Amniotic stem cell (primary cell): ENCODE measurements at regions not wholly inside any gene's neighbourhood (a gene's known extent, or its start where the extent isn't known, plus 50 kb on each side); places are given as distances from the start of the nearest gene placed in this dataset.
"Not testable (repeated sequence)": the region's sequence is repeated elsewhere in the genome, so short reads cannot be mapped to it uniquely, and the experiment has no call there.

ENCODE experiments used
- DNase-seq: peaks from one replicate; lab custom pipeline; 2025; lab: John Stamatoyannopoulos, UW

DNA sequence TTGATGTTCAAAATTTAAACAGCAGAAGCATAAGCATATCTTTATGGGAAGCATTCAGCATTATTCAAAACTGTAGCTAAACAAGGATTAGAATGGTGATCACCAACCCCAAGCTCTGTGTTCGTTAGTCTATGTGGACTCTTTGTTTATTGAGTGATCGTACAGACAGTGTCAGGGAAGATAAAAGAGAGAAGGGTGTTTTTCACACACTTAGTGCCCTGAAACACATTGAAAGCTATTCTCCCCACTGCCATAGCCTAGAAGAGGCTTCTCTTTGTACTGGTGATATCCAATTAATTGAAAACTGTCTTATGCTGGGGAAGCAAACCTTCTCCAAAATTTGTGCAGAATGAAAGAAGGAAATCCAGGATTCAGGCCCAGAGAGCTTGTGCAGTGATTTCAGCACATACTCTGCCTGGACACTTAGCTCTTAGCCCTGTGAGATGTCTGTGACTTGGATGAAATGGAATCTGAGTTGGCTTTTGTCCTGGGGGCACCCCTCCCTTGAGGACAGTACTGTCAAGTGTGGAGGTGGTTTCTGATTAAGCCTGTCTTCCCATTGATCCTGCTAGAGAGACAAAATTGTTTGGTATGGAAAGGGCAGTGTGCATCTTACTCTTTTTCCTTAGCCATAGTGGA is 125.7 kb upstream of the MTHFD1L start:
- no peak for DNase-seq

DNA sequence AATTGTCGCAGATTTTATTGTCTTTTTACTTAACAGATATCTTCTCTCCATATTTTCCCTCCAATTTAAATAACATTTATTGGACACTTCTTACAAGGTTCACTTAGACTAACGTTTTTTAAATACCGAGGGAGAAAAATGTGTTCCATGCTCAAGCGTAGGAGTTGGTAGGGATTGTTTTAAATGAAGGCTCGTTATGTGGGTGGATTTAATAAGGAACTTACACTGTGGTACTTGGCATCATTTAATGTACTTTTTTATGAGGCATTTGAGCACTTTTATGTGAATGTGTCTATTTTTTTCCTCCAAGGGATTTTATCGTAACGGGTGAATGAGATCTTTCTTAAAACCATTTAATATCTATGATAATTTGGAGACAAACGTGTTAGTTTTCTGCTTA is 125.0 kb upstream of the MTHFD1L start:
- no peak for DNase-seq

DNA sequence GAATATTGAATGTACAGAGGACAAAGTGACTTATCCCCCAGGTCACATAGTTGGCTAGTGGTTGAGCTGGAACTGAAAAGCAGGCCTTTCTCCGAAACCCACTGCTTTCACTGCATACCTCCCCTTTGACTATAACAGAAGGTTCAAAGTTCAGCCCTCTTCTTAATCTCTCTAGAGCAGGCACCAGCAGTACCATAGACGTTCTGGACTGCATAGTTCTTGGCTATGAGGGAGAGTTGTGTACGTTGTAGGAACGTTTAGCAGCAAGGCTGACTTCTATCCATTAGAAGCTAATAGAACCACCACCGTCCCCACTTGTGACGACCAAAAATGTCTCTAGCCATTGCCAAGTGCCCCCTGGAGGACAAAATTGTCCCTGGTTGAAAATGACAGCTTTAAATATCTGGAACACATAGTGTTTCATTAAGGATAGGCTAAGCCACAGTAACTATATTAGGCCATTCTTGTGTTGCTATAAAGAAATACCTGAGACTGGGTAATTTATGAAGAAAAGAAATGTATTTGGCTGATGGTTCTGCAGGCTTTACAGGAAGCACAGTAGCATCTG is 123.8 kb upstream of the MTHFD1L start:
- DNase-seq: no peak

DNA sequence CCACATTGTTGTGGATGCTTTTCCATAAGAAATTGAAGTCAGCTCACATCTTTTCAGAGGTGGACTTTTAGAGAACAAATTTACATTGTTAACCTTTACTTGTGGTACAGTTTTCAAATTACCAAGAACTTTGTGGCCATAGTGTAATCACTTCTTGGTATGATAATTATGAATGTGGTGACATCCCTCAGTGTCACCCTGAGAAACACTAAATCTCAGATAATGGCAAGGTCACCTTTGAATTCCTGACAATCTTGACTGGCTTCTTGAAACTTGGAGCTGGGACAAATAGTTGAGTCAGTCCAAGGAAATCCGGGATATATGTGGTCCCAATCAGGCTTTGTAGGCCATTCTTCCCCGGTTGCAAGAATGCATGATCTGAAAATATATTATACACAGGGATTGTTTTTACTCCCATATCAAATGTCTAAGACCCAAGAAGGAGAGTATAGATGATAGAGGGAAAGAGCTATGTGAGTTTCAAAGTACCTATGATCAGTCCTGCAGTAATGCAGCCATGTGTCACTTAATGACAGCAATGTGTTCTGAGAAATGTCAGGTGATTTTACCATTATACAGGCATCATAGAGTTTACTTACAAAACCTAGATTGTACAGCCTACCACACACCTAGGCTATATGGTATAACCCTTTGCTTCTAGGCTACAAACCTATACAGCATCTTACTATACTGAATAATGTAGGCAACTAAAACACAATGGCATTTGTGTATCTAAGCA is 120.8 kb upstream of the MTHFD1L start:
- no peak for DNase-seq

DNA sequence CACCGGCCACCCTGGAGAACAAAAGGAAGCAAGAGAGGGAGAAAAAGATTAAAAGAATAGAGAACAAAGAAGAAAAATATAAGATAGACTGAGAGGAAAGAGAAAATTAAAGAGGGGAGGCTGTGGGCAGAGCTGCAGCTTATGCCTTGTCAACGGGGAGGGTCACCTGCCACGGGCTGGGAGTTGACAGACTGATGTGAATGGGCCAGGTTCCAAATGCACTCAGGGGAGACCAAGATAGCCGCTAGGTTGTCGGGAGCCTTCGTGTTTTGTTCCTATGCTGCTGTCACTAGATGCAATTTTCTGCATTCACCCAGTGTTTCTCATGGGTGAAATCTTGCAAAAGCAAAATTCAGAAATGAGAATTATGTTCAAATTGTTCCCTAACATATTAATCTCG is 119.6 kb upstream of the MTHFD1L start:
- DNase-seq: no peak

DNA sequence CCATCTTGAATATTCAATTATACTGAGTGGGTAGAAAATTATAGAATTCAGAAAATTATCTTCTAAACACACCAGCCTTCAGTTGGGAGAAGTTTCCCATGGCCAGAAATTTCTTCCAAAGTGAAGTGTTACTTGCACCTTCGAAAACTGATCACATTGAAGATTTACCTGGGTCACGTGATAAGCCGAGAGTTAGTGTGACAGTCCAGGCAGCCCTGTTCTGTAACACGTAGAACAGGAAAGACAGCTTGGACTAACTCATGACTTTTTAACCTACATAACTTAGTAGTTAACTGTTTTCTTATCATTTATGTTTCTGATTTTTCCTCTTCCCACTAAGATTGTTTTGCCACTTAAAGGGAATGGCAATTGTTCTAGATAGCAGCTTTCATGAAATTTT is 118.3 kb upstream of the MTHFD1L start:
- DNase-seq: no peak

DNA sequence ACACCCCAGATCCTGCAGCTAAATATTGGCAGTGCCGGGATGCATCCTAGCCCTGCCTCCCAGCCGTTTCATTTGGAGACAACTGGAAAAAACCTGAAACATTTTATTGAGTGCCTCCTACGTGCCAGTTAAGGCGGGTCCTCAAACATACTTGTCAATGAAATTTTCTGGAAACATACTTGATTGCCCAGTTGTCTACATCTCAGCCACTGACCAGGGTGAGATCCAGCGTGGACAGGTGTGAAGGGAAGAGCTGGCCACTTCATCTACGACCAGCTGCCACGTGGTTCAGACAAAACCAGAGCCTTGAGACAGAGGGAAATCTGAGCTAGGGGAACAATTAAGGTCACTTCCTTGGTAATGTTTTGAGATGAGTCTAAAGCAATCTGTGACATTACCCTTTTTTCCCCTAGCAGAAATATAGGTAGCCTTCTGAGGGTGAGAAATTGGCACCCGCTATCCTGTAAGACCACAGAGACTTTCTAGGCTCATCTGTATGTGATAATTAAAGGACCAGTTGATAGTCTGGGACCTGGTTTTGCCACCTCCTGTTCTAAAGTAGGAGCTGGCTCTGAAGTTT is 116.3 kb upstream of the MTHFD1L start:
- DNase-seq: no peak

DNA sequence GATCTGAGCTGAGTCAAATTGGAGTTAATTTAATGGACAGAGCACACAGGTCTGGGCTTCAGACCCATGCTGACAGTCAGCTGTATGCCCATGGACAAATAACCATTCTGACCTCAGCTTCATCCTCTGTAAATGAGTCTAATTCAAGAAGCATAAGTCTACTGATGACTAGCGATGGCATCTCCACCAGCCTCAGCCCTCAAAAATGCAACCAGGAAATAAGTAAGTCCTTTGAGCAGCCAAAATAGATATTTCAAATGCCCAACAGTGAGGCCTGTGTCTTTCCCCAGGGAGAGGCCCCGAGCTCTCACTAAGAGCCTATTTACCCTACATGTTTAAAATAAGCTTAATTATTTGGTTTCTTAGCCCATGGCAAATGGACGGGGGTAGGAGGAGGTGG is 114.2 kb upstream of the MTHFD1L start:
- no peak for DNase-seq

DNA sequence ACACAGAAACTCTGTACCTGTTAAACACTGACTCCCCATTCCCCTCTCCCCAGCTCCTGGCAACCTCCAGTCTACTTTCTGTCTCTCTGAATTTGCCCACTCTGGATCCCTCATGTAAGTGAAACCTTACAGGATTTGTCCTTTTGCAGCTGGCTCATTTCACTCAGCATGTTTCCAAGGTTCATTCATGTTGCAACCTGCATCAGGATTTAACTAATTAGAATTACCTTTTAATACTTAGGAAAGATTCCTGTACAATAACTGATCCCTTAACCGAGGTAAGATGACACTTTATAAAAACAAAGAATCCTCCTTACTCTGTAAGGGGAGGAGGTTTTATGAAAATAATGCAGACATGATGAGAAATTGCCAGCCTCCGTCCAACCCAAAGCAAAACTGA is 113.1 kb upstream of the MTHFD1L start:
- DNase-seq: no peak

DNA sequence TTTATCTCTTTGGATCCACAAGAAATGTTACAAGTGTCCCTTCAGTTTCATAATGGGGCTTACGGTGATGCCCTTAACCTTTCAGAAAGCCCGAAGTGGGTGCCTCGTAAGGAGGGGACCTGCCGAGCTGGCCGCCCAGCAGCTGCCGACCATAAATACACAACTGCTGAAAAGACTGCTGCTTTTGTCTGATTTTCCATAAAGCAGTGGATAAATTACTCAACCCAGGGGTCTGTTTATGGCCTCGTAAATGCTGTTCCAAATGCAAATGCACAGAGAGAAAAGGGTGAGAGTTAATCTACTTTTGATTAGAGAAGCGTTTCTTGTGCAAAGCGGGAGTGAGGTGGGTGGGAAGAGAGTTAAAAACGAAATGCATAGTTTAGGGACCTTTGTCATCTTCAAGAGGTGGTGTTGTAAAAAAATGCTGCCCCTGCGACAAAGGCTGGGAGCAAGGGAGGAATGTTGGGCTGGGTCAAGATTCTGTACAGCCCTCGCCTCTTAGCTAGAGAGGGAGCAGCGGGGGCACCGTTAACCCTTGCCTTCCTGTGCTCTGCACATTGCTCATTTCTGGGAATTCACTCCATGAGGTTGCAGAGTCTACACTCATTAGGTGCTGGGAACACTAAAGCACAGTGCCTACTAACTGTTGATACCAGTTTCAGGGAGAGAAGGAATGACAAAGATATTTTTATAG is 112.0 kb upstream of the MTHFD1L start:
- no peak for DNase-seq

DNA sequence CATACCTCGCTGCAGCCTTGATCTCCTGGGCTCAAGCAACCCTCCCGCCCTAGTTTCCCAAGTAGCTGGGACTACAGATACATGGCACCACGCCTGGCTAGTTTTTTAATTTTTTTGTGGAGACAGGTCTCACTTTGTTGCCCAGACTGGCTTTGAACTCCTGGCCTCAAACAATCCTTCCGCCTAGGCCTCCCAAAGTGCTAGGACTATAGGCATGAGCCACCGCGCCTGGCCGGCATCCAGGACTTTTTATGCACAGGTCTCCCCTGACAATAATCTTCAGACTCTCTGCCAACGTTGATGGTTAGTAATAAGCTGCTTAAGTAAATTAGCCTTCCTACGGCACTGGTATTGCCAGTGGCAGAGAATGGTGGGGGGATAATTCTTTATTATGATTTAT is 110.5 kb upstream of the MTHFD1L start:
- no peak for DNase-seq

DNA sequence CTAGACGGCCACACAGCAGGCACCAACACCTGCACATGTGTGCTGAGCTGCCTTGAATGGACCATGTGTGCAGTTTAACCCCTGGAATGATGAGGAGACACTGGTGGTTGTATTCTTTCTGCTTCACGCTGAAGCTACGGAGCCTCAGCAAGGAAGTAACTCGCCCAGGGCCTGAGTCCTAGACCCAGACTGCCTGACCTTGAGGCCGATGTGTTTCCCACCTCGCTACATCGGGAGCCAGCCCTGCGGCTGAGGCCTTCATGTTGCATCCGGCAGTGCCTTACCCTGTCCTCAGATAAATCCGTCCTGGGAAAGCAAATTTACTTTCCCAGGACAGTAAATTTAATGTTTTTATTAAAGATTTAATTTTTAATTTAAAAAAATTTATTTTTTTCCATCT is 110.0 kb upstream of the MTHFD1L start:
- DNase-seq: no peak

DNA sequence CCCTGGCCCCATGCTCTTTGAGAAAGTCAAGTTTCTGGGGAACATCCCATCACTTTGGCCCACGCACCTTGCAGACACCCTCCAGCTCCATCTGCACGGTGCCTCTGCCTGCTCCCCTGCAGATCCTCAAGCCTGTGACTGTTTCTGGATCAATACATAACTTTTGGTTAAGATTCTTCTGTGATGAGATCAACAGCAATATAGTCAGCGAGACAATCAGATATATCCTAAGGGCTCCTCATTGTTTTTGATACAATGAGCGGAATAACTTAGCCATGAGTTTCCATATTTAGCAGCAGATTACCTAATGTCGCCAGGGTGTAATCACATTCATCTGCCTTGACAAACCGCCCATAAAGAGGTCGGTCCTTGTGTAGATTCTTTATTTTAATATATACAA is 109.3 kb upstream of the MTHFD1L start:
- no peak for DNase-seq

DNA sequence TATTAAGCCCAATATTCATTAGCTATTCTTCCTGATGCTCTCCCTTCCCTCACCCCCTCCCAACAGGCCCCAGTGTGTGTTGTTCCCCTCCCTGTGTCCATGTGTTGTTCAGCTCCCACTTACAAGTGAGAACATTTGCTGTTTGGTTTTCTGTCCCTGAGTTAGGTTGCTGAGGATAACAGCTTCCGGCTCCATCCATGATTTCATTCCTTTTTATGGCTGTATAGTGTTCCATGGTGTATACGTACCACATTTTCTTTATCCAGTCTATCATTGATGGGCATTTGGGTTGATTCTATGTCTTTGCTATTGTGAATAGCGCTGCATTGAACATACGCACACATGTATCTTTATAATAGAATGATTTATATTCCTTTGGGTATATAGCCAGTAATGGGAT is 107.7 kb upstream of the MTHFD1L start:
- DNase-seq: not testable (repeated sequence)

DNA sequence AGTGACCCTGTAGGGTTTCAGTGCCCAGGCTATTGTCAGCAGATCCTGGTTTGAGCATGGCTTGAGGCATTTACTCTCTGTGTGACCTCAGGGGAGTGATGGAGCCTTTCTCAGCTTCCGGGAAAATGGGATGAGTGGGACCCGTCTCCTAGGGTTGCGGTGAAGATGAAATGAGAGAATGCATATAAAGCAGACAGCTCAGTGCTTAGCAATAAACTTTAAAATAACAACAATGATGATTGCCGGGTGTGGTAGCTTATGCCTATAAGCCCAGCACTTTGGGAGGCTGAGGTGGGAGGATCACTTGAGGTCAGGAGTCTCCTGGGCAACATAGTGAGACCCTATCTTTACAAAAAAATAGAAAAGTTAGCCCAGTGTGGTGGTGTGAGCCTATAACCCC is 106.0 kb upstream of the MTHFD1L start:
- no peak for DNase-seq

DNA sequence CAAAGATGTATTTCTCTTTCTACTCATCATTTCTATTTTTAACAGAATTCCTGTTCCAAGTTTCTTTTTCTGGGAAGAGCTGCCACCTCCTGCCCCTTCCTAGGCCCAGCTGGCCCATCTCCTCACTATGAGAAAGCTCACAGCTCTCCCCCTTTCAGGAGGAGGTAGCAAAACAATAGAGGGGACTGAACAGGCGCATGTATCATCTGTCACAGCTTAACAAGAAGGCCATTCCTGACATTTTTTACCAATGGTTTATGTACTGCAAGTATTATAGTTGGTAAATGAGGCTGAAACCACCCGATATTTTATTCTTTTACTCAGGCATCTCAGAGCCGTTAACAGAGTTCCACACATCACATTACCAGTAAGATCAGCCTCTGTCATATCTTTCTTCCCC is 103.7 kb upstream of the MTHFD1L start:
- DNase-seq: no peak

DNA sequence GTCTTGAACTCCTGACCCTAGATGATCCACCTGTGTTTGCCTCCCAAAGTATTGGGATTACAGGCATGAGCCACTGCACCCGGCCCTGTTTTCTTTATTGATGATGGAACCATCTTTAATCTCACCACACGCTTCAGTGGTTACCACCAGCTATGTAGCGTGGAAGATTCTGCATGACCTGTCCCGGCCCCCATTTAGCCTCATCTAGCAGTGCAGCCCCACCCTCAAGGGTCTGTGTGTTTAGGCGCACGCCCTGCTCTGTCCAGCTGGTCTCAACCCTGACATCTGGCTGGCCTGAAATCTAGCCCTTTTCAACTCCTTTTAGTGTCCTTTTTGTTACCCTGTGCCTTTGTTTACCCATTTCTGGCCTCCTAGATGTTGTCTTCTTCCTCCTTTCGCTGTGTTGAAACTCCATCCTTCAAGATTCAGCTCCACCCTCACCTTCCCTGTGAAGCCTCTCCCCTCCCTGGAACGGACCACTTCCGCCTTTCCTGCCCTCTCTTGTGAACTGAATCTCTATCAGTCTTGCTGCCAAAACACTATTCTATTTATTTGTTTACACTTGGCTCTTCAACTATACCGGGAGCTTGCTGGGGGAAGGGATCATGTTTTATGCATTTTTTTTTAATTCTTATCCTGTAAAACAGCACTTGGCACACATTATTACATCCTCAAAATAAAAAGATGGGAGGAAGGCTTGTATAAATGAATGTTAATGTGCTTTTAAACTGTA is 101.0 kb upstream of the MTHFD1L start:
- no peak for DNase-seq

DNA sequence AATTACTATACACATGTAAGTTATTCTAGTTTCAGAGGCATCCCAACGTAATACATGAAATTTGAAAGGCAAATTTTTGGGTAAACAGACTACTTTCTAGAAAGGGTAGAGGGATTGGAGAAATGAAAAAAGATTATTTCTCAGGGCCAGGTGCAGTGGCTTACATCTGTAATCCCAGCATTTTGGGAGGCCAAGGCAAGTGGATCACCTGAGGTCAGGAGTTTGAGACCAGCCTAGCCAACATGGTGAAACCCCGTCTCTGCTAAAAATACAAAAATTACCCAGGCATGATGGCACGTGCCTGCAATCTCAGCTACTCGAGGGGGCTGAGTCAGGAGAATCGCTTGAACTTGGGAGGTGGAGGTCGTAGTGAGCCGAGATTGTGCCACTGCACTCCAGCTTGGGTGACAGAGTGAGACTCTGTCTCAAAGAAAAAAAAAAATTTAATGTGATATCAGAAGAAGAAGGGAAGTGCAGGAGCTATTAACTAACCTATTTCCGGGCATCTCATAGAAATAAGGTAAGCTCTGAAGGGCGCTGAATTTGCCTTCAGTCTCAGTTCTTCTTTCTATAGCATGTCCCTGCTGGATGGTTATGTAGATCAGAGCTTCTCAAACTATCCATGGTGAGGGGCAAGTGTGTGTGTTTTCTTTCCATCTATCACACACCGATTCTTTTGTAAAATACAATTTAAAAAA is 100.3 kb upstream of the MTHFD1L start:
- no peak for DNase-seq

DNA sequence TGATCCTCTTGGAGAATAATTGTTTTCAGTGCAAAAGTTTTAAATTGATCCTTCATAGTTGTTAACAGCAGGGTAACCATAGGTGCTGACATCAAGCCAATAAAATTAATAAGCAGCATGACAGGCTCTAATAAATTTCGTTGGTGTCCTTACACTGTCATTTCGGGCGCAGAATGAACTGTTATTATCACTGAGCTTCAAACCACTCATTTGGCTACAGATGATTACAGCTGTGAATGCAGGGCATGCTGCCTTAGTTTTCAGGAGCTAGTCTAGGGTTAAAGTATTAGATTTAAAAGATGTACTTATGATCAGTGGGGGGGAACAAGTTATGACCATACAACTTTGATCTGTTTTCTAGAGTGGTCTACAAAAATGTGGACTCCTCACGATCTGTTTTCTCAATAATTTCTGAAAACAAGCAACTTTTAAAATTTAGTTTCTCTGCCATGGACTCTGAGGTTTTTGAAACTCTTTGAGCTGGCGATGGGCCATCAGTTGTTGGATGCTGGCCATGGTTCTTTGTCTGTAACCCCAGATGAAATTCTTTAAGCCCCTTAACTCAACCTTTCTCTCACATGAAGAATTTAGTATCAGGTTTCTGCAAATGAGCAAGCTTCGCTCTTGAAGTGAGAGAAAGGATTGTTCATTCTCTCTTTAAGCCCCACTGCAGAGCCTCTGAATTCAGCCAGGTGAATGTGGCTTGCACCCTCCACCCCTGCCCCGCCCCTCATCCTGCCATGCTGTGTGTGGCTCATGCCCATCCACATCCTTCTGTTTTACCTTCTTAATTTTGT is 99.1 kb upstream of the MTHFD1L start:
- DNase-seq: no peak

DNA sequence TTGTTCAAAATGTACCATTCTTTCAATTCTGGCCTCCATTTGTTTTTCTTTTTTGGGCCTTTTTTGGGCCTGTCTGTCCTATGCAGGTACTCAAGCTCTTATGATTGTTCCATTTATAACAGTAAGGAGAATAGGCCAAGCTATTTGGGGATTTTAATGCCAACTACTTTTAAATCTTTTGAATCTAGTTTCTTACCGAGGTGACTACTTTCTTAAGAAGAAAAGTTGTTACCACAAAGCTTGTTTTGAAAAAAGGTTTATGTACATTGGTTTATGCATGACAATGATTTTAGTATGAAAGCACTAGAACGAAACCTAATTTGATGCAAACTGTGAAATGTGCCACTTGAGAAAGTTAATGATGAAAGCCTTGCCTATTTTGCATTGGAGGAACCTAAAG is 98.3 kb upstream of the MTHFD1L start:
- no peak for DNase-seq
